ENCODE measurements at regions not wholly inside any gene's neighbourhood (a gene's known extent, or its start where the extent isn't known, plus 50 kb on each side); places are given as distances from the start of the nearest gene placed in this dataset.

- TF ChIP-seq CTCF (IDR thresholded peaks at IDR 0.05): no peak
- no peak for TF ChIP-seq POLR2A (IDR thresholded peaks at IDR 0.05)
These were observed 104.6 kb upstream of the ADRA1B start for GRCh38 chr5:159811712-159812111.
